ES-I3 (cell line): ENCODE measurements at regions not wholly inside any gene's neighbourhood (a gene's known extent, or its start where the extent isn't known, plus 50 kb on each side); places are given as distances from the start of the nearest gene placed in this dataset.
"Not testable (repeated sequence)": the region's sequence is repeated elsewhere in the genome, so short reads cannot be mapped to it uniquely, and the experiment has no call there.

Source experiments
- H3K36me3 ChIP-seq: 2 replicates; pipeline ENCODE4 v1.6.1; 2013; ENCODE audit warnings: mild to moderate bottlenecking, low read length, control low read depth, moderate library complexity; ENCODE audit not compliant: insufficient read depth
- H3K4me1 ChIP-seq: 2 replicates; pipeline ENCODE4 v1.6.1; 2013; ENCODE audit warnings: mild to moderate bottlenecking, control low read depth, low read length; ENCODE audit not compliant: insufficient read depth
- H3K9ac ChIP-seq: 2 replicates; pipeline ENCODE4 v1.6.1; 2013; ENCODE audit warnings: low read depth, mild to moderate bottlenecking, low read length, moderate library complexity
- H3K9me3 ChIP-seq: 2 replicates; pipeline ENCODE4 v1.6.1; 2013; ENCODE audit warnings: mild to moderate bottlenecking, low read length, moderate library complexity; ENCODE audit not compliant: control insufficient read depth, insufficient read depth

GRCh38 chr5:29005386-29005785, 1967.0 kb upstream of the CDH9 start:
- Histone ChIP-seq H3K4me1 (no peaks in the 10 kb centered on the region), H3K36me3 (no peaks in the 10 kb centered on the region), H3K9me3 (no peaks in the 10 kb centered on the region), H3K9ac (no peak overlapping the region)

DNA sequence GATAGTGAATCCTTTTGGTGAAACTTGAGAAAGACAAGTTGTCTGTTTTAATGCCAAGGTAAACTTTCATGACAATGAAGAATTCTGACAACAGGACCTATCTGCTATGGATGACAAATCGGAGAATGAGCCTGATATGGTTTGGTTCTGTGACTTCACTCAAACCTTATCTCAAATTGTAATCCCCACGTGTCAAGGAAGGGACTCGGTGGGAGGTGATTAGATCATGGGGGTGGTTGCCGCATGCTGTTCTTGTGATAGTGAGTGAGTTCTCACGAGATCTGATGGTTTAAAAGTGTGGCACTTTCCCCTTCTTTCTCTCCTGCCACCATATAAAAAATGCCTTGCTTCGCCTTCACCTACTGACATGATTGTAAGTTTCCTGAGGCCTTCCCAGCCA, 1964.1 kb upstream of the CDH9 start:
- Histone ChIP-seq H3K36me3 (no peaks in the 10 kb centered on the region), H3K4me1 (no peaks in the 10 kb centered on the region), H3K9me3 (no peaks in the 10 kb centered on the region), H3K9ac (no peak overlapping the region)

DNA sequence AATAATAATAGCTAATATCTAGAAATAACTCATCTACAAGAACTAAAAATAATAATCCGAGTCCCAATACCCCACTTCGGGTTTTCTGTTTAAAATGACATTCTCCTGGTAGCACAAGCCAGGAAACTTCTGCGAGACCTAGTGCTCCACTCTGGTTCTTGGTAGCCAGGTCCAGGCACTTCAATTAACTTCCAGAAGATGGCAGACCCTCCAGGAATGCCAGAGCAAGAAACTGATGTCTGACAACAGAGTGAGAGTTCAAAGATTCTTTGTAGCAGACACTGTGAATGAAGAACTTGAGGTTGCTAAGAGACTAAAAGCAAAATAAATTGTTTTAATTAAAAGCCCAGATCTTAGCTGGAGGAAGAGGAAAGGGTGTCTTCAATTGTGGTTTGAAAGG, 1963.3 kb upstream of the CDH9 start:
- no peaks in the 10 kb centered on the region for H3K36me3 ChIP-seq
- H3K9ac ChIP-seq: no peak overlapping the region
- H3K9me3 ChIP-seq: no peaks in the 10 kb centered on the region
- H3K4me1 ChIP-seq: no peaks in the 10 kb centered on the region

- Histone ChIP-seq H3K9ac (no peak overlapping the region), H3K4me1 (no peaks in the 10 kb centered on the region), H3K36me3 (no peaks in the 10 kb centered on the region), H3K9me3 (no peaks in the 10 kb centered on the region)
These were observed 1946.3 kb upstream of the CDH9 start for GRCh38 chr5:28984639-28985038.

- no peak overlapping the region for H3K9ac ChIP-seq
- no peaks in the 10 kb centered on the region for H3K36me3 ChIP-seq
- H3K4me1 ChIP-seq: no peaks in the 10 kb centered on the region
- no peaks in the 10 kb centered on the region for H3K9me3 ChIP-seq
These were observed 1937.1 kb upstream of the CDH9 start for GRCh38 chr5:28975508-28975907.

DNA sequence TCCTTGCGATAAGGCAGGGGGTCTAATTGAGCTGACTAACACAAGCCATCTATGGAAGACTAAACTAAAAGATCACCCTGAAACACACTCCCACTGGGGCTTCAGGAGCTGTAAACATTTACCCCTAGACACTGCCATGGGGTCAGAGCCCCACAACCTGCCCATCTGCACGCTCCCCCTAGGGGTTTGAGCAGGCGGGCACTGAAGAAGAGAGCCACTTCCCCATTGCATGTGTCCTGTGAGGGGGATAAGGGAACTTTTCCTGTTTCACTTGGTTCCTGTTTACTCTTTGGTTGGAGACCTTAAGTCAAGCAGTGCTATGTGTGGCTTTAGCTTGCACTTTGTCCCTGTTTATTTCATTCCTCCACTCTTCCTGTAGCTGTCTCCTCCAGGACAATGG, 1929.5 kb upstream of the CDH9 start:
- Histone ChIP-seq H3K4me1 (no peaks in the 10 kb centered on the region), H3K9me3 (no peaks in the 10 kb centered on the region), H3K9ac (no peak overlapping the region), H3K36me3 (no peaks in the 10 kb centered on the region)

GRCh38 chr5:28961816-28962215, 1923.4 kb upstream of the CDH9 start:
- no peaks in the 10 kb centered on the region for H3K4me1 ChIP-seq
- H3K9me3 ChIP-seq: no peaks in the 10 kb centered on the region
- no peak overlapping the region for H3K9ac ChIP-seq
- no peaks in the 10 kb centered on the region for H3K36me3 ChIP-seq

- no peaks in the 10 kb centered on the region for H3K9me3 ChIP-seq
- no peak overlapping the region for H3K9ac ChIP-seq
- no peaks in the 10 kb centered on the region for H3K36me3 ChIP-seq
- H3K4me1 ChIP-seq: no peaks in the 10 kb centered on the region
These were observed 1920.2 kb upstream of the CDH9 start for GRCh38 chr5:28958581-28958980.

DNA sequence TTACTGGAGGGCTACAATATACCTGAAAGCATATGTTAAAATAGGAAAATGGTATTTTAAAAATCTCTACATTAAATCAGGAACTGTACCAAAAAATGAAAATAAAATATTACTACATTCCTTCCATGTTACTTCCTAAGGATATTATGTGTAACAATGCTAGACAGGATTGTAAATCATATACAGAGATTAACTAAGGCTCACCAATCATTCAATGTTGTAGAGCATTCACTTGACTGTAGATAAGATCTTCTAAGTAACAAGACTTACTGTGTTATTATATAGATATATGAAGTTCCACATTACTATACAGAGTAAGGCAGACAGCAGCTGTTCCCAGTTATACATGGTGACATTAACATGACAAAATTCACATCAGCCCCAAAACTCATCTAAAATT, 1919.1 kb upstream of the CDH9 start:
- Histone ChIP-seq H3K9me3 (no peaks in the 10 kb centered on the region), H3K4me1 (no peaks in the 10 kb centered on the region), H3K36me3 (no peaks in the 10 kb centered on the region), H3K9ac (no peak overlapping the region)

DNA sequence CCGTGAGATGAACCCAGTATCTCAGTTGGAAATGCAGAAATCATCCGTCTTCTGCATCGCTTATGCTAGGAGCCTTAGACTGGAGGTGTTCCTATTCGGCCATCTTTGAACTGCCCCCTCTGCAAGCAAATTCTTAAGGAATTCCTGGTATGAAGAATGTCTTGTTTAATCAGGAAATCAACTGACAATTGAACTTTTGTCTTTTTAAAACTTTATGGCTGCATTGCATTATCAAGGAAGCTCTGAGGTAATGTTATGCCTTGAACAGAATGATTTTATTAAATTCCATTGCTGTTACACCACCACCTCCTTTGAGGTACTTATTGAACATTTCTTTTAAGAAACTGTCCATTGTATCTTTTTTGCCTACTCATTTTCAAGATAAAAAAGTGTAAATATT, 1915.7 kb upstream of the CDH9 start:
- Histone ChIP-seq H3K9me3 (no peaks in the 10 kb centered on the region), H3K4me1 (no peaks in the 10 kb centered on the region), H3K36me3 (no peaks in the 10 kb centered on the region), H3K9ac (no peak overlapping the region)

GRCh38 chr5:28947865-28948264, 1909.5 kb upstream of the CDH9 start:
- Histone ChIP-seq H3K4me1 (no peaks in the 10 kb centered on the region), H3K9me3 (no peaks in the 10 kb centered on the region), H3K36me3 (no peaks in the 10 kb centered on the region), H3K9ac (no peak overlapping the region)

- Histone ChIP-seq H3K36me3 (no peaks in the 10 kb centered on the region), H3K9ac (no peak overlapping the region), H3K4me1 (no peaks in the 10 kb centered on the region), H3K9me3 (no peaks in the 10 kb centered on the region)
These were observed 1907.5 kb upstream of the CDH9 start for GRCh38 chr5:28945859-28946258.

DNA sequence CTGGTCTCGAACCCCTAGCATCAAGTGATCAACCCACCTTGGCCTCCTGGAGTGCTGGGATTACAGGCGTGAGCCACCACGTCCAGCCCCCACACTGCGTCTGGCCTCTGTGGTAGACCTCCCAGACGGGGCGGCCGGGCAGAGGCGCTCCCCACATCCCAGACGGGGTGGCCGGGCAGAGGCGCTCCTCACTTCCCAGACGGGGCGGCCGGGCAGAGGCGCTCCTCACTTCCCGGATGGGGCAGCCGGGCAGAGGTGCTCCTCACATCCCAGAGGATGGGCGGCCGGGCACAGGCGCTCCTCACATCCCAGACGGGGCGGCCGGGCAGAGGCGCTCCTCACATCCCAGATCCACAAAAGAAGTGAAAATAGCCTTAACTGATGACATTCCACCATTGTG, 1891.0 kb upstream of the CDH9 start:
- H3K9ac ChIP-seq, H3K4me1 ChIP-seq, H3K36me3 ChIP-seq, H3K9me3 ChIP-seq: not testable (repeated sequence)

- not testable (repeated sequence) for H3K4me1 ChIP-seq, H3K9me3 ChIP-seq, H3K9ac ChIP-seq, H3K36me3 ChIP-seq
These were observed 1890.0 kb upstream of the CDH9 start for GRCh38 chr5:28928327-28928790.

DNA sequence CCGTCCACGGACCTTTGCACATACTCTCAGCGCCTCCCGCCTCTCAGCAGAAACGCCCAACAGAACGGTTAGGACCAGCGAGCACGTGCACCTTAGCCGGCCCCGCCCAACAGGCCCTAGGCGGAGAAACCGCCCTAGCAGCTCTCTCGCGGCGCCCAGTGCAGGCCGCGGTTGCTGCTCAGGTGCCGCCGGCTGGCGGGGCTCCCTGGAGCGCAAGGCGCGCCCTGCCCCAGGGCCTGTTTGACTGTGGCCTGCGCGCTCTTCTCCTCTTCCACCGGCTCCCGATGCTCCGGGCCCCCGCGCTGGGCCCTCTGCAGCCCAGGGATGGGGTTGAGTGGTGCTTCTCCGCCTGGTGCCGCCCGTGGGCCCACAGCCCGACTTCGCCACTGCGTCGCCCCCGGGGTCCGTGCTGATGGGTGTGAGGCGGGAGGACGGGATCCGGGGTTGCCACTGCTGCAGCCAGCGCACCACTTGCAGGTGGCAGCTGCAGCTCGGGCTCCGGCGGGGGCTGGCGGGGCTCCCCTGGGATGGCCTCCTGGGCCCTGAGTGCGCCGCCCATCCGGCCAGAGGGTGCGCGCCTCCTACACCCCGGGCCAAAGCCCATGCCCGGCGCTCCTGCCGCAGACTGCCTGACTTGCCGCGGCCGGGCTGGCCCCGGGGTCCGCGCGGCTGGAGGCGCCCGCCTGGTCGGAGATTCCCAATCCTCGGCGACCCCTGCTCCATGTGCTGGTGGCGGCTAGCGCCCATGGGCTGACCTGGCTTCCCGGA, 1889.4 kb upstream of the CDH9 start:
- Histone ChIP-seq H3K9ac (no peak overlapping the region), H3K4me1 (no peaks in the 10 kb centered on the region), H3K9me3 (no peaks in the 10 kb centered on the region), H3K36me3 (no peaks in the 10 kb centered on the region)

GRCh38 chr5:28926422-28926821, 1888.0 kb upstream of the CDH9 start:
- H3K36me3 ChIP-seq: no peaks in the 10 kb centered on the region
- no peak overlapping the region for H3K9ac ChIP-seq
- H3K4me1 ChIP-seq: no peaks in the 10 kb centered on the region
- H3K9me3 ChIP-seq: no peaks in the 10 kb centered on the region
